ENCODE measurements at regions not wholly inside any gene's neighbourhood (a gene's known extent, or its start where the extent isn't known, plus 50 kb on each side); places are given as distances from the start of the nearest gene placed in this dataset.

DNA sequence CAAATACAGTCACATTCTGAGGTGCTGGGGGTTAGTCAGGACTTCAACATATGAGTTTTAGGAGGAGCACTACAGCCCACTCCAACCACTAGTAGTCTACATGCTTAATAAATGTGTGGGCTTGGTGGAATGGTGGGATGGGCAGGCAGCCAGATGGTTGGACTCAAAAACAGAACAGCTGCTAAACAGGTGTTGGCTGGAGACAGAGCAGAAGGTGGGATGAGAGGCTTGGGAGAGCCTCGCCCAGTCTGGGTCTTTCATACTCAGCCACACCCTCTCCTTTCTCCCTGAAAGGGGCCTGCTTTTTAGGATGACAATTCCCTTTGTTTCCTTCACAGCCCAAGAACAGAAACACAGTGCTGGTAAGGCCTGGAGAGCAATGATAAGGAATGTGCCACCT, 143.9 kb upstream of the KLHL29 start:
- DNase-seq = no peak

DNA sequence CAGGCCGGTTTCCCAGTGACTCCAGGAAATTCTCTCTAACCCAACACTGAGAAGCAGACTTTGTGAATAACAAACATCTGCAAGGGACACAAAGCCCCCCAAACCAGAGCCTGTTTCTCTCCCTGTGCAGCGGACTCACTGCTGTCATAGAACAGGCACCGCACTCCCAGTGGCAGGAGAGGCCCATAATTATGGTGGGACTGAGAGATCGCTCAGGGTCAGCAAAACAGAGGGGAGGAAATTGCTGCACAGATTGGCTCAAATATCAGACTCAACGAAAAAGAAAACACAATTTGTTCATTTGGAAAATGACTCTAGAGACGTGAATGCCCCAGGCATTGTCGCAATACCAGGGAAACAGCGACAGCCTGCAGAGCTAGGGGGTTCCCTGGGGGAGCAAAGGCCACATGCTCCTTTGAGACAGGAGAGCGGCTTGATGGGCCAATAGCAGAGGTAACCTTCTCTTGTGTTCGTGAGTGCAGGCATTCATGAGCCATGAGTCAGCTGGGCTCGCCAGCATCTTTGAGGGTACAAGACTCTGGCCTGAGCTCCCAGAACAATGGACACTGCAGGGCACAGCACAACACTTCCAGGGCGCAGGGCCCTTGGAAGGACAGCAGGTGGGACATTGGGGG, 143.3 kb upstream of the KLHL29 start:
- DNase-seq = no peak

DNA sequence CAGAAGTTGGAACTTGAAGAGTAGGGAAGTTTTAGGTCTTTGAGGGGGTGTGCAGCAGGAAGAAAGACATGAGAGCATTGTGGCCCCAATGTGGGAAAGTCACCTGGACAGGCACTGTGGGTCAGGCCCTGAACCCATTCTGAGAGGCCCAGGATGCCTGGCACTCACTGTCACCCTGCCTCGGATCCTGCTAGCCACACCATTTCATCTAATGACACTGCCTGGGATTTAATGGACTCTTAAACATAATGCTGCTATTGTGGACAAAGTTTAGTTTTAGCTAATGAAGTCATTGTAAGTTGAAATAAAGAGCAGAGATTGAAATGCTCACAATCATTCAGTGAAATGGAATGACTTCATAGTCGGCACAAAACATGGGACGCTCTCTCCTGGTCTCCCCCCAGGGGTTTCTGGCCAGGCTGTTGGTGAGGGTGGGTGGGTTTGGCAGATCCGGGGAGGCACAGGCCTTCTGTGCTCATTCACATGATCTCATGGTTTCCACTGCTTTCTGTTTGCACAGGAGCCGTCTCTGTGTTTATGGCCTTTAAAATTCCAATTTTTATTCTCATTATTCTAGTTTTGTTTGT, 141.8 kb upstream of the KLHL29 start:
- no peak for DNase-seq

DNA sequence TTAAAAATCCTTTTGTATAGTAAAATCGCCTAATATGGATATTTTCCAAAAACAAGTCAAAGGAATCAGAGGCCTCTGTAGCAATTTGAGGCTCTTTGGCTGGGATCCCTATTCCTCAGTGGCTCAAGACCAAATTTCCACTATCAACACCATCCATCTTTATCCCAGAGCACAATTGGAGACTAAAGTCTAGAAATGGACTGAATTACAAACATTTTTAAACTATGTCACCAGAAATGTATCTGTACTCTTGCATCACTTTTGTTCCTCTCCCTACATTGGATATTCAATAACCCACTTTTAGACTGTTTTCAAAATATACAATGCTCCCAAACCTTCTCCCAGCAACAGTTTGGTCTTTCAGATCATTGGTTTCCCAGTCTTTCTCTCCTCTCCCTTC, 140.4 kb upstream of the KLHL29 start:
- DNase-seq = no peak

DNA sequence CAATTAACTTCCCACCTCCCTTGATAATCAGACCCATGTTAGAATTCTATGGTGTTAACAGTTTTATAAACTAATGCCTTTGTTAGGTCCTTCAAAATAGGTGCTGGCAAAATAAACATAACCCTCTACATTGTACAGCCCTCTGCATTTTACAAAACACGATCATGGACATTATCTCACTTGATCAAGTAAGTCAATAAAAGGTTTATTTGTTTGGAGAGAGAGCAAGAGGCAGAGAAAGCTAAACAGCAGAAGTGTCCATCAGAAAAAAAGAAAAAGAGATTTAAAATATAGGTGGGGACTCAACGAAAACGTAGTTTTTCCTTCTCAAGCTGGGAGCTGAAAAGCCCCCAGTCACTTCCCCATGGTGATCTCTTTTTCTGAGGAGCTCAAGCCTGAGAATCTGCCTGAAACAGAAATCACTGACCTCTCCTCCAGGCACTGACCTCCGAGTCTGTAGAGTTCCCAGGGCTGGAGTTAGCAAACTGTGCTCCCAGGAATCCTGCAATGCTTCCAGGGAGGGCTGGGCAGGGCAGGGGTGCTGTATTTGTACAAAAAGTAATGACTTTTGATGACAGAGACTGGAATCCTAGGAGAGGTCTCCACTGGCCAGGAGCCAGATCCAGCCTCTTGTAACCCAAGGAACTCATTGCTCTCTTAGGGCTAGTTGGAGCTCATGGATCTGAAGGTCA, 137.8 kb upstream of the KLHL29 start:
- no peak for DNase-seq

DNA sequence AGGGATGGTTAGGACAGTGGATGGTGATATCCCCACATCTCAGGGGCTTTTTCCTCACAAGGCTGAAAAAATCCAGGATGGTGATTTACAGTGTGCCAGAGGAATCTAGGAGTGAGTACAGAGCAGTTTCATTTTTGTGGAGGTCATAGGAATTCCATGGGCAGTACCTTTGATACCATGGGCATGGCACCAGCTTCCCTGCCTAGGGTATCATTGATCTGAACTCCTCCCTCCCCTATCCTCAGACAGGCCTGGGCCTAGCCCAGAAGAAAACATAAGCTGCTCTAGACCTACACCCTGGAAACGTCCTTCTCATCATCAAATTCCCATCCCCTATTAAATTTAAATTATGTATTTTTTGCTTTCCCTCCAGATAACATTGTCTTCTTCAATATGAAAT, 136.3 kb upstream of the KLHL29 start:
- no peak for DNase-seq

DNA sequence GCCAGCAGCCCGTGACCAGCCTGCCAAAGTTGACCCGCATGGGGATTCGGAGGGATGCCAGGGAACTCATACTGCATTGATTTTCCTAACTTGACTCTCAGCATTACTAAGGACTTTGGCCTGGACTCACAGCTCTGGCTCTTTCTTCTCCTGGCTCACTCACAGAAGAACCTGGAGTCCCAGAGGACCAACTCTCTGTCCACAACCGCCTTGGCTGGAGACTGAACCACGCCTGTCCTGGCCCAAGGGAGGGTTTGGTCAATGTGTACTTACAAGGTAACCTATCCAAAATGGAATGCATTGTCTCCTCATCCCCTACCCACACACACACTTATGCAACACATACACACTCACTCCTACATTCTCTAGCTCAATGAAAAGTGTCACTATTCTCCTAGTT, 135.6 kb upstream of the KLHL29 start:
- DNase-seq = no peak

DNA sequence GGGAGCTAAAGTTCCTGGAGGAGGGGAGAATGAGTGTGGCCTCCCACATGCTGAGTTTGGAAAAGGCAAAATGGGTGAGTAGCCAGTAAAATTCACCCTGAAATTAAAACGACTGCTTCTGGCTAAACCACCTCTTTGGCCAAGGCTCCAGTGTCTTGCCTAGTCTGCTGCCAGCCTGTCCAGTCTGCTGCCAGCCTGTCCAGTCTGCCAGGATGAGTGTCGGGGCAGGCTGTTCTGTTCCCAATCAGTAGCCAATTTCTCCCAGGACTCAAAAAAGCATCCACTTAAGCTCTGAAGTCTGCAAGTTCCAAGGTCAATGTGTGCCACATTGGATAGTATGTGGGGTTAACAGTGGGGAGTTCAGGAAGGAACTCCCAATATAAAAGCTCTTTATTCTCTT, 134.6 kb upstream of the KLHL29 start:
- DNase-seq = no peak

DNA sequence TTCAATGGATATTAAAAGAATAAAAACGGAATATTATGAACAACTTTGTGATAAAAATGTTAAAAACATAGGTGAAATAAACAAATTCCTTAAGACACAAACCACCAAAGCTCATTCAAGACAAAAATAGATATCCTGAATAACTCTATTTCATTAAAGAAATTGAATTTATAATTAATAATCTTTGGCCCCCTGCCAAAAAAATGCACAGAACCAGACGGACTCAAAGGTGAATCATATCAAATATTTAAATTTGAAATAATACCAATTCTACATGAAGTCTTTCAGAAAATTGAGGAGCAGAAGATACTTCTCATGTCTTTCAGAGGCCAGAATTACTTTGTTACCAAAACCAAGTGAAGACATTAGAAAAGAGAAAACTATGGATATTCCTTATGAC, 128.3 kb upstream of the KLHL29 start:
- no peak for DNase-seq

DNA sequence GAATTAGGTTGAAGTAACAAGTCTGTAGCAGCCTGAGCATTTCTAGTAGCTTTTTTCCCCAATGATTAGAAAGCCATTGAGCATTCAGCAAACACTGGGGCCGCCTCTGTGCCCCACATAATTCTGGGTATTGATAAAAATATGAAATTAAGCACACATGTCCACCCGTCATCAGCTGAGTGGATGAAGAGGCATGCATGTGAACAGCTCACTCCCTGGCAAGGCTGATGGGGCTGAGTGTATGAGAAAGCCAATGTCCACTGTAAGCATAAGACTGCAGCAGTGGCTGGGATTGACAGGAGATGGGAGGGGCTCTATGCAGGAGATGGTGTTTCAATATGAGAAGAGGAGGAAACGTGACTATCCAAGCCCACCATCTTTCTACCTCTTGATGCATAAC, 124.4 kb upstream of the KLHL29 start:
- no peak for DNase-seq

DNA sequence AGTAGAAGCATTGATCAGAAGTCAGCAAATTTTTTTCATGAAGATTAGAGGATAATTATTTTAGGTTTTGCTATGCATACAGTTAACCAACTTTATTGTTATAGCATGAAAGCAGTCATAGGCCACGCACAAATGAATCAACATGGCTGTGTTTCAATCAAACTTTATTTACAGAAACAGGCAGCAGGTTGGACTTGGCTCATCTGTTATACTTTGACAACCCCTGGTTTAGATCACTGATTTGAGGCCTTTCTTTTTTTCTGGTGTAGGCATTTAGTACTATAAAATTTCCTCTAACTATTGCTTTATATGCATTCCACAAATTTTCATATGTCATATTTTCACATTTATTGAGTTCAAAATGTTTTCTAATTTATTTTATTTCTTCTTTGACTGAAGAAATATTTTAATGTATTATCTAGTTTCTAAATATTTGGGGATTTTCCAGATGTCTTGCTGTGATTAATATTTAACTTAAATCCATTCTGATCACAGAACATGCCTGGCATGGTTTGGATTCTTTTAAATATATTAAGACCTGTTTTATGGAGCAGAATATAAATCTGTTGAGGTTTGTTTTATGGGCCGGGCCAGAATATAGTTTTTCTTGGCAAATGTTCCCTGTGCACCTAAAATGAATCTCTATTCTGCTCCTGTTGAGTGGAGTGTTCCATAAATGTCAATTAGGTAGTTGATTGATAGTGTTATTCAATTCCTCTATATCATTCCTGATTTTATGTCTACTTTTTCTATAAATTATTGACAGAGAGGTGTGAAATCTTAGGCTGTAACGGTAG, 116.3 kb upstream of the KLHL29 start:
- no peak for DNase-seq

DNA sequence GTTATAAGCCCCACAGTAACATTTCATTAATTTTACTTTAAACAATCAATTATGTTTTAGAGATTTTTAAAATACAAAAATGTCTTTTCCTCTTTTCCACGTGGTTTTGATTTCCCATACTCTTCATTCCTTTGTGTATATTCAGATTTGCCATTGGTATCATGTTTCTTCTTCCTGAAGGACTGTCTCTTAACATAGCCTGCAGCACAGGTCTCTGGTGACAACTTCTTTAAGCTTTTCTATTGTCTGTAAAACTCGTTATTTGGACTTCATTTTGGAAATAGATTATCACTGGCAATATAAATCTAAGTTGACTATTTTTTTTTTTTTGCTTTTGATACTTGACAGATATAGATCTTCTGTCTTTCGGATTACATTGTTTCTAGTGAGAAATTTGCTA, 115.2 kb upstream of the KLHL29 start:
- DNase-seq = no peak

DNA sequence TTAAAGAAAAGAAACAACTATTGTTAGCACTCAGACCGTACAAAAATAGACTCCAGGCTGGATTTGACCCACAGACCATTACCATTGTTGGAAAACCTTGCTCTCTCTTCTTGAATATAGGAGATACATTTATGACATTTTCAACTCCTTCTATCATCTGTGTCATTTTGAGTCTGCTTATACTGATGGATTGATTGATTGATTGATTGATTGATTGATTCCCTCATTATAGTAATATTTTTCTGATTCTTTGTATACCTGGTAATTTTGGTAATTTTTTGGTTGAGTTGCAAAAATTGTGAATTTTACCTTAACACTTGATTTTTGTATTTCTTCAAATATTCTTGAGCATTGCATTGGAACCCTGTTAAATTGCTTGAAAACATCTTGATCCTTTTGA, 114.2 kb upstream of the KLHL29 start:
- DNase-seq = no peak

DNA sequence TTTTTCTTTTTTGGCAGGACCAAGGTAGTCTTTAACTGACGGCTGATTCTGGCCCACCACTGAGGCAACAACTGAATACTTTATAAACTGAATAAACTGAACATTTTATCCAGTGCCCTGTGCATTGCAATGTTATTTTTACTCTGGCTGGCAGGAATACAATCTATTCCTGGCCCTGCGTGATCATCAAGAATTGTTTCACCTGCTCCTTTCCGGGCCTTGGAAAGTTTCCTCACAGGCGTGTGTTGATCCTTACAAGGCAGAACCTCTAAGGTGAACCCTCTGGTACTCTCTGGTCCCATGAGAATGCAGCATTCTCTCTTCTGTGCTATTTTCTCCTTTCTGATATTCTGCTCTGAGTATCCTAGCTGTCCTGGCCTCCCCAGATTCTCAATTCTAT, 113.7 kb upstream of the KLHL29 start:
- DNase-seq = no peak

DNA sequence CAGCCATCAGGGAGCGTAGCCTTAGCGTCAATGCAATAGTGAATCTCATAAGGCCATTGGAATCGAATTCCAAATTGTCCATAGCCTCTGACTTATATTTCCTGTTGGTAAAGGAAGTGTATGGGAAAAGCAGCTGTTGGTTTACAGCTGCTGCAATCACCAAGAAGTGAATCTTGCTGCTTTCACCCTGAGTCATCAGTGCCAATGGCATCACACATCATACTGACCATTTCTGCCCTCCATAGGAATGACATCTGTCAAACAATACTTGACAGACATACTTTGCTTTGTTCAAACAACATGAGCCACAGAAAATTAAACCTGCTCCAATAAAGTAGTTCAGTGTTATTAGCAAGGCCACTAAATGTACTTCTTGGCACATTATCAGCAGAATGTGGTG, 111.2 kb upstream of the KLHL29 start:
- no peak for DNase-seq

DNA sequence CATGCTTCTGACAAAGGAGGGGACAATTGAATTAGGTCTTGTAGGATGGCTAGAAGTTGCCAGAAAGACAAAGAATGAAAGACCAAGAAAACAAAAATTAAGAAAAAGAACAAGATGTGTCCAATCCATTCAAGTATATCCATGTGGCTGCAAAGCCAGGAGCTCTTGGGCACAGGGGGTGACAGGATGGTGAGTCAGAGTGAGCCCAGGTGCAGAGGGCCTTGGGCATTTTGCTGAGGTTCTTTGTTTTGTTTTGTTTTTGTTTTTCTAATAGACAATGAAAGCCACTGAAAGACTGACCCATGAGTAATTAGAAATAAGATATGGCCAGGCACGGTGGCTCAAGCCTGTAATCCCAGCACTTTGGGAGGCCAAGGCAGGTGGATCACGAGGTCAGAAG, 104.6 kb upstream of the KLHL29 start:
- DNase-seq = no peak

DNA sequence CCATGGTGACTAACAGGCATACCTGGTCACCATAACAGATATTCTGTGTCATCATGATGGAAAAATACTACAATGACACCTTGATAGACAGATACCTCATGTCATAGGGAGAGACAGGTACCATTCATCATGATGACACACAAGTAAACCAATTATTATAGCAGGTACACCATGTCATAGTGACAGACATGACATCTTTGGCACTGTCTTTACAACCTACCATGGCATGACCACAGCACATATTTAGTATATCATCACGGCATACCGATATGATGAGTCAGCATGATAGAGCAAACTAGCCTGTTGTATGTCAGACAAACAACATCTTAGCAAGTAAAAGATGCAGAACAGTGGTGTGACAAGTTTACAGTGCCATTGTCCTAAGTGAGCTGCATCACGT, 101.3 kb upstream of the KLHL29 start:
- no peak for DNase-seq

DNA sequence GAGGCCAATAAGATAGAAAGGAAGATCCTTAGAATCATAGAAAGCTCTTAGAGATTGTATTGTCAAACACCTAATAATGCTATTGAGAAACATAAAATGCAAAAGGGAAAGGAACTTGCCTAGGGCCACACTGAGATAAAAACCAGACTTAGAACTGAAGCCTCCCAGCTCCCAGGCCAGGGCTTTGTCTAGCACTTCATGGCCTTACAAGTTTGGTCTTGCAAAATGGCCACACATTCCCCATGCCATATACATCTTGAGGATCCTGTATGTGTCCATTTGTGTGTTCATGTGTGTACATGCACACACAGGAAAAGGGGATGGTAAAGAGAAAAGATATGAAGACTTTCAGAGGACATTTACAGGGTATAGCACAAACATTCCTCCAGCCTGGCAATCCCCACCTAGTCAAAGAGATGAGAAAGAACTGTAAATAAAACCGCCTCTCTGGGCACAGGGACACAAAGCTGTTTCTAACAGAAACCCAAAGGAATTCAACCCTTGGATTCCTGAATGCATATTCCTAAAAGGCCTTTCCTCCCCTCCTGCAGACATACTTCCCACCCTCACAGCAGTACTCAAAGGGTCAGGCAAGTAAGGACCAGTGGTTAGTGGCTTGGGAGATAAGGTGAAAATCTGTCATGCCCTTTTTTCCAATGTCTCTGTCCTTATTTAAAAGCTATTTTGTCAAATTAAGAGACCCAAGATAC, 99.7 kb upstream of the KLHL29 start:
- DNase-seq = no peak

DNA sequence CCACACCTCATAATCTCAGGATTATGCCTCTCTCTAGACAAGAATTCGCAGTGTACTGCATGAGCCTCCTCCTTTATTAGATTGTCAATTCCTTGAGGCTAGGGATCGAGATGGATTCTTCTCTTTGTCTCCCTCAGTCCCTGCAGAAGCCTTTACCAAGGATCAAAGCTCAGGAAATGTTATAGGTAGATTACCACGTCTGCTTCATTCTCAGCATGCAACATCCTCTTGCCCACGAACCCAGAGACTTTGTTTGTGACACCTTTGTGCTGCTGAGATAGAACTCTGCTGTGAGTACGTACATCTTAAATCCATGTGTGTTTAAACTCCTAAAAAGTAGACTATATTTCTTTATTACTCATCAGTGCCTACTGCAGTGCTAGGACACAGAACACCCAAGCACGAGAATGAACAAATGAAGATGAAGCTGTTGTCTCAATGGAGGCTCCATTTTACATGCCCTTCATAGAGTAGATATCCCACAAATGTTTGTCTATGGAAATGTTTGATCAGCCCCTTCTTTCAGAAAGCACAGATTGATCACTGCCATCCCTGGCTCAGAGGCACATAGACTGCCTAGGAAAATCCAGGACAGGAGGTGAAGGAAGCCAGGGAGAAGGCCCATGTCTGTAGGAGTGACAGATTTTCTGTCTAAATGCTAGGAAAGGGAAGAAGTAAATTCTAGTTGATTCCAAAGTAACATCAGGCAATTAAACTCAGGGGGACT, 98.8 kb upstream of the KLHL29 start:
- DNase-seq = no peak

DNA sequence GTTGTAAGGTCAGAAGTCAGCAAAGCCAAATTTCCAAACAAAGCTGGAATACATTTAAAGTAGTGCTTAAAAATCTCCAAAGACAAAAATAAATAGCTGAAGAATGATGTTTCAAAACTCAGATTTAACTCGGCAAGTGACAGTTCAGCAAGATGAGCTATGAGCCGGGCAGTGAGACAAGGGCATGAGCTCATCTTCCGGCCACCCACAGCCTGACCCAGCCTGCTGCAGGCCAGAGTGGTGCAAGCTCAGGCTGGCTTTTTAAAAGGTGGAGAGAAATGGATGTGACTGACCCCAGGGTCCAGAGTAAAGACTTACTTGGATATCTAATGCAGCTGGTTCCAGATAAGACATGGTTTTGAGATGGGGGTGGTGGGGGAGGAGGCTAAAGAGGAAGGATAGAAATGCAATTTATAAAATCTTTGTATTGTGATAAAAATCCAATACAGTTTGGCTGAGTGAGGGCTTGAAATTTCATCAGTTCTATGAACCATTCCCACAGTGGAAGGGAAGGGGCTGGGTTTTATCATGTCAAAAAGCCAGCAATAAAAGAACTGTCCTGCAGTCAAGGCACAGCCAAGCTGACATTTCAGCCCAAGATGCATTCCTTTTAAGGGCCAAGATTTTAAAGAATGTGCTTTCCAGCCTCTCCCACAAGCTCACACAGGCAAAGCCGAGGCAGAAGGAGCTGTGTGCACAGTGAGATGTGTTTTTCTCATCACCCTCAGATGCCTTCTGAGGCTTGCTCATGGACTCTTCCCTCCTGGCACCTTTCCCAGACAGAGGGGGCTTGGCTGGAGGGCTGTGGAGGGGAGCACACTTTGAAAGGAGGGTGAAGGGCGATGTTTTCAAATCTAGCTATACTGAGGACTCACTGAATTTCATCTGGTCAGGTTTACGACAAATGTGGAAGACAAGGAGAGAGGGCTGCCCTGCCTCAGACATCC, 97.9 kb upstream of the KLHL29 start:
- no peak for DNase-seq

DNA sequence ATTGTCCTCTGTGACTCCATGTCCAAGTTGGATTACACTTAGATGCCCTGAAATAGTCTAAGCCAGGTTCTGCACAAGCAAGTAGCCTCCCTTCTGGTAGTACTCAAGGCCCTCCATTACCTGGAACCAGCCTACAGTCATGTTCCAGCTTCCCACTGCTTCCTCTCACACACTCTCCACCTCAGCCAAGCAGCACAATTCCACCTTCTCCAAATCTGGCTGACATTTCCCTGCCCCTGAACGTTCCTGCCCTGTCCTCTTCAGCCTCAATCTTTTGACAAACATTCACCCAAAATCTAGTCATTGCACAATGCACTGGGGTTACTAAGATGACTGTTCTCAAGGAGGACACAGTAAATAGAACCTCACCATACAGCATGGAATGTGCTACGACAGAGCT, 95.3 kb upstream of the KLHL29 start:
- no peak for DNase-seq

Data from activated CD4-positive, alpha-beta T cell treated with anti-CD3 and anti-CD28 coated beads for 48 hours (primary cell).